Spleen (tissue), 7 donors: ENCODE measurements at regions not wholly inside any gene's neighbourhood (a gene's known extent, or its start where the extent isn't known, plus 50 kb on each side); places are given as distances from the start of the nearest gene placed in this dataset.

ENCODE experiments used
- POLR2A ChIP-seq, 3 donors: fragments of 450-650 bp; IDR thresholded peaks; one replicate each; pipeline ENCODE4 v1.5.1; 2017; ENCODE audit warnings: antibody characterized with exemption in 3 of 3, mild to moderate bottlenecking in 1 of 3
- TF ChIP-seq, protein P1 (sequence below), 11 experiments: fragments of 200-600 bp in 7 of 11; fragments of 450-650 bp in 4 of 11; sonication (generic) in 4 of 11; IDR thresholded peaks in 8 of 11; conservative IDR thresholded peaks in 3 of 11; 1 replicate in 7 of 11; 2 replicates in 4 of 11; pipeline versions ENCODE4 v1.4.0 to v1.8.0; 2016 to 2021; ENCODE audit warnings: antibody characterized with exemption in 11 of 11, inconsistent platforms in 4 of 11, mild to moderate bottlenecking in 1 of 11
- donor health status: DM: no; HTN: no; CAD: no; lungs with moderate emphysema.
- donor health status: DM: no; HTN: no; CAD: no.
- donor health status: DM: no; HTN: no; CAD: no.

DNA sequence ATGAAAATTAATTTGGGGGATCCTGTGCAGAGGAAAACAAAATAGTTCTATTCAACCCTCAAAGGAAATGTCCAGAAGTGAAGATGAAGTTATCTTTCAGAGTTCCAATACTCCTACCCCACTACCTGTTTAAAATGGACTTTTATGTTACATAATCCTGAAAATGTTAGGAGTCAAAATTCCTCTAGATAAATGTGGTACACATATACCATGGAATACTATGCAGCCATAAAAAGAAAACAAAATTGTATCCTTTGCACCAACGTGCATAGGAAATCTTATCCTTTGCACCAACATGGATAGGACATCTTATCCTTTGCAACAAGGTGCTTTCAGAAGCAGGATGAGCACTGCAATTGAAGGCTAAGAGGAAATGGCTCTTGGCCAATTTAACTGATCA lies 245.2 kb downstream of the LTN1 start:
- TF ChIP-seq, protein P1, sequence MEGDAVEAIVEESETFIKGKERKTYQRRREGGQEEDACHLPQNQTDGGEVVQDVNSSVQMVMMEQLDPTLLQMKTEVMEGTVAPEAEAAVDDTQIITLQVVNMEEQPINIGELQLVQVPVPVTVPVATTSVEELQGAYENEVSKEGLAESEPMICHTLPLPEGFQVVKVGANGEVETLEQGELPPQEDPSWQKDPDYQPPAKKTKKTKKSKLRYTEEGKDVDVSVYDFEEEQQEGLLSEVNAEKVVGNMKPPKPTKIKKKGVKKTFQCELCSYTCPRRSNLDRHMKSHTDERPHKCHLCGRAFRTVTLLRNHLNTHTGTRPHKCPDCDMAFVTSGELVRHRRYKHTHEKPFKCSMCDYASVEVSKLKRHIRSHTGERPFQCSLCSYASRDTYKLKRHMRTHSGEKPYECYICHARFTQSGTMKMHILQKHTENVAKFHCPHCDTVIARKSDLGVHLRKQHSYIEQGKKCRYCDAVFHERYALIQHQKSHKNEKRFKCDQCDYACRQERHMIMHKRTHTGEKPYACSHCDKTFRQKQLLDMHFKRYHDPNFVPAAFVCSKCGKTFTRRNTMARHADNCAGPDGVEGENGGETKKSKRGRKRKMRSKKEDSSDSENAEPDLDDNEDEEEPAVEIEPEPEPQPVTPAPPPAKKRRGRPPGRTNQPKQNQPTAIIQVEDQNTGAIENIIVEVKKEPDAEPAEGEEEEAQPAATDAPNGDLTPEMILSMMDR (IDR thresholded peaks at IDR 0.05 in 8 of 11, conservative IDR thresholded peaks at IDR 0.05 in 3 of 11), result no peak
- no peak for TF ChIP-seq POLR2A (IDR thresholded peaks at IDR 0.05)
